MM.1S (cell line): ENCODE measurements at regions not wholly inside any gene's neighbourhood (a gene's known extent, or its start where the extent isn't known, plus 50 kb on each side); places are given as distances from the start of the nearest gene placed in this dataset.

Experiments
- DNase-seq: peaks from one replicate; pipeline ENCODE4 v3.0.0-alpha.2; 2015
- H2AFZ ChIP-seq: fragments of 300-600 bp; sonication (generic); 2 replicates; pipeline ENCODE4 v1.6.0; 2016; ENCODE audit warnings: antibody characterized with exemption, low read length
- H3F3A ChIP-seq: fragments of 300-600 bp; sonication (generic); 2 replicates; pipeline ENCODE4 v1.6.1; 2016; ENCODE audit warnings: mild to moderate bottlenecking, antibody characterized with exemption, low read length, moderate library complexity, mixed read lengths; ENCODE audit not compliant: insufficient read depth
- H3K27ac ChIP-seq: fragments of 300-600 bp; sonication (generic); 2 replicates; pipeline ENCODE4 v1.5.1; 2016; ENCODE audit warnings: mild to moderate bottlenecking, low read length
- H3K27me3 ChIP-seq: fragments of 300-600 bp; sonication (generic); replicated peaks from 2 replicates; pipeline ENCODE4 v1.6.0; 2016; ENCODE audit warnings: low read length; ENCODE audit not compliant: insufficient read depth
- H3K36me3 ChIP-seq: fragments of 300-600 bp; sonication (generic); replicated peaks from 2 replicates; pipeline ENCODE4 v1.6.1; 2016; ENCODE audit warnings: mild to moderate bottlenecking, low read length, mixed read lengths; ENCODE audit not compliant: insufficient read depth
- H3K4me1 ChIP-seq: fragments of 300-600 bp; sonication (generic); 2 replicates; pipeline ENCODE4 v1.6.1; 2016; ENCODE audit warnings: low read length, mixed read lengths
- H3K4me2 ChIP-seq: fragments of 300-600 bp; sonication (generic); 2 replicates; pipeline ENCODE4 v1.6.0; 2016; ENCODE audit warnings: low read depth, low read length
- H3K4me3 ChIP-seq: fragments of 300-600 bp; sonication (generic); 2 replicates; pipeline ENCODE4 v1.5.1; 2016; ENCODE audit warnings: low read length, mixed read lengths
- H3K79me2 ChIP-seq: fragments of 300-600 bp; sonication (generic); 2 replicates; pipeline ENCODE4 v1.6.1; 2016; ENCODE audit warnings: mixed run types, low read length, mixed read lengths
- H3K9ac ChIP-seq: fragments of 300-600 bp; sonication (generic); 2 replicates; pipeline ENCODE4 v1.6.1; 2016; ENCODE audit warnings: low read length, mixed read lengths
- H3K9me2 ChIP-seq: fragments of 300-600 bp; sonication (generic); replicated peaks from 2 replicates; pipeline ENCODE4 v1.6.1; 2016; ENCODE audit warnings: mild to moderate bottlenecking, low read length, mixed read lengths; ENCODE audit not compliant: insufficient read depth
- H3K9me3 ChIP-seq: fragments of 300-600 bp; sonication (generic); replicated peaks from 2 replicates; pipeline ENCODE4 v1.6.1; 2016; ENCODE audit warnings: mild to moderate bottlenecking, low read length, mixed read lengths; ENCODE audit not compliant: insufficient read depth
- H4K20me1 ChIP-seq: fragments of 300-600 bp; sonication (generic); 2 replicates; pipeline ENCODE4 v1.6.1; 2016; ENCODE audit warnings: mild to moderate bottlenecking, low read length, moderate library complexity, mixed read lengths; ENCODE audit not compliant: insufficient read depth
- EZH2 ChIP-seq: fragments of 300-600 bp; sonication (generic); optimal IDR thresholded peaks from 2 replicates; pipeline ENCODE3; 2017; ENCODE audit warnings: low read depth, mild to moderate bottlenecking, antibody characterized with exemption, low read length, mixed read lengths
- EZH2phosphoT487 ChIP-seq: fragments of 300-600 bp; sonication (generic); IDR thresholded peaks from 2 replicates; pipeline ENCODE4 v1.6.1; 2018; ENCODE audit warnings: antibody characterized with exemption, low read length
- TF ChIP-seq, protein P1 (sequence below): fragments of 300-600 bp; sonication (generic); IDR thresholded peaks from 2 replicates; pipeline ENCODE4 v1.5.1; 2016; ENCODE audit warnings: antibody characterized with exemption, low read length, mixed read lengths

DNA sequence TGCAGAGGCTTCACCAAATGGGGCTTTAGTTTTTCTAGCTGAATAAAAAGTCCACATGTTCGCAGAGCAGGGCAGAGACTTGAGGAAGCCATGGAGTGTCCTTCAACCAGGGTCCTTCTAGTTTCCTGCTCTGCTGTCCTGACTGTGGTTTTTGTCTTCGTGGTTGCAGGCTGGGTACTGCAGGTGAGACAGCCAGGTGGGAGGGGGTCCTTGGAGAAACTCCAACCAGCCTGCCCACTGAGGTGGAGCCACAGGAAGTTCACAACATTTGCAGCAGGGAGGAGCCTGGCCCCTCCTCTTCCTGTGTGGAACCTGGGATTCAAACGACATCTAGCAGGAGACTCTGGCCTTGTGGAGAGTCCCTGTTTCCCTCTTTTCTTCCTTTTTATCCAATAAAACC lies 68.8 kb upstream of the MYLIP start:
- Histone ChIP-seq H3K9me2 (no peaks in the 10 kb centered on the region), H3F3A (no peaks in the 10 kb centered on the region), H4K20me1 (no peaks in the 10 kb centered on the region), H3K27ac (no peak overlapping the region), H3K9me3 (no peaks in the 10 kb centered on the region), H3K4me2 (no peak overlapping the region), H3K9ac (no peak overlapping the region), H3K79me2 (no peaks in the 10 kb centered on the region), H3K27me3 (no peaks in the 10 kb centered on the region), H3K4me3 (no peak overlapping the region), H2AFZ (no peak overlapping the region), H3K4me1 (0 out of 2 replicates have a peak, but pooled peaks cover 4% of the 10 kb centered on the region), H3K36me3 (no peaks in the 10 kb centered on the region)
- TF ChIP-seq EZH2phosphoT487 (no peak), EZH2 (no peak)
- TF ChIP-seq, protein P1, sequence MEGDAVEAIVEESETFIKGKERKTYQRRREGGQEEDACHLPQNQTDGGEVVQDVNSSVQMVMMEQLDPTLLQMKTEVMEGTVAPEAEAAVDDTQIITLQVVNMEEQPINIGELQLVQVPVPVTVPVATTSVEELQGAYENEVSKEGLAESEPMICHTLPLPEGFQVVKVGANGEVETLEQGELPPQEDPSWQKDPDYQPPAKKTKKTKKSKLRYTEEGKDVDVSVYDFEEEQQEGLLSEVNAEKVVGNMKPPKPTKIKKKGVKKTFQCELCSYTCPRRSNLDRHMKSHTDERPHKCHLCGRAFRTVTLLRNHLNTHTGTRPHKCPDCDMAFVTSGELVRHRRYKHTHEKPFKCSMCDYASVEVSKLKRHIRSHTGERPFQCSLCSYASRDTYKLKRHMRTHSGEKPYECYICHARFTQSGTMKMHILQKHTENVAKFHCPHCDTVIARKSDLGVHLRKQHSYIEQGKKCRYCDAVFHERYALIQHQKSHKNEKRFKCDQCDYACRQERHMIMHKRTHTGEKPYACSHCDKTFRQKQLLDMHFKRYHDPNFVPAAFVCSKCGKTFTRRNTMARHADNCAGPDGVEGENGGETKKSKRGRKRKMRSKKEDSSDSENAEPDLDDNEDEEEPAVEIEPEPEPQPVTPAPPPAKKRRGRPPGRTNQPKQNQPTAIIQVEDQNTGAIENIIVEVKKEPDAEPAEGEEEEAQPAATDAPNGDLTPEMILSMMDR, result no peak
- no peak for DNase-seq

DNA sequence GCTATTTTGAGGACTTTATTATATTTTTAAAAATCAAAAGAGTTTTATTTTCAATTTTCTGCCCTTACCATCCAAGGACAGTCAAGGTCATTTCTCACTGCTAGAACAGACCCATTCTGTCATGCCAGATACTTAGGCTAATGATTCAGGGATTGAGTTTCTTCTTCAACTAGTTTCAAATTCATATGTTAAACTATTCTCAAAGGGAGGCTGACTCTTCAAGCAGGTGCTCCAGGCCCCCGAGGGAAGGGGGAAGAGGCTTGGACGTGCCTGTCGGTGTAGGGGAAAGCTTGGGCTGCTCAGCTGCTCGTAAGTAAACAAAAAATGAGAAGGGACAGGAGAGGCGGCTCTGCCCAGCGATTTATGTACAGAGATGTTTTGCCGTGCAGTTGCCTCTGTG lies 69.4 kb upstream of the MYLIP start:
- 0 out of 2 replicates have a peak, but pooled peaks cover 4% of the 10 kb centered on the region for H3K4me1 ChIP-seq
- H3K27me3 ChIP-seq, result no peaks in the 10 kb centered on the region
- no peaks in the 10 kb centered on the region for H3K79me2 ChIP-seq
- TF ChIP-seq EZH2phosphoT487 (no peak), EZH2 (no peak)
- TF ChIP-seq, protein P1, result no peak
- no peaks in the 10 kb centered on the region for H3F3A ChIP-seq
- no peak overlapping the region for H3K4me2 ChIP-seq
- H2AFZ ChIP-seq, result no peak overlapping the region
- H3K36me3 ChIP-seq, result no peaks in the 10 kb centered on the region
- no peak for DNase-seq
- H3K9me3 ChIP-seq, result no peaks in the 10 kb centered on the region
- no peak overlapping the region for H3K9ac ChIP-seq
- H3K27ac ChIP-seq, result no peak overlapping the region
- no peaks in the 10 kb centered on the region for H3K9me2 ChIP-seq
- no peaks in the 10 kb centered on the region for H4K20me1 ChIP-seq
- no peak overlapping the region for H3K4me3 ChIP-seq

DNA sequence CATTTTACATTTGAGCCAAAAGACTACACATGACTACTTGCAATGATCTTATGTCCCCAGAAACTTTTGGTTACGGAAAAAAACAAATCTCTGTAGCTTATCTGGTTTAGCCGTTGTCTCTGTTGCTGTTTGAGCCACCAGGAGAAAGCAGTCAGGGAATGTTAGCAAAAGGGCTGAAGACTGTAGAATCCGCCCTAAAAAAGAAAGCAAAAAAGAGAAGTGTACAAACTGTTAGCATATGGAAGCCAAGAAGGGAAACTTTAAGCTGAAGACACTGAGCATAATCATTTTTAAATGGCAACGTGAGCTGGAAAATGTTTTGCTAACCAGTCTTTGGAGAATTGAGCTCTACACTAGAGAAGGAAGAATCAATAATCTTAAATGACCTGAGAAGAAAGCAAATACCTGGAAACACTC lies 69.9 kb upstream of the MYLIP start:
- H3K27ac ChIP-seq, result no peak overlapping the region
- H4K20me1 ChIP-seq, result no peaks in the 10 kb centered on the region
- no peak overlapping the region for H3K4me3 ChIP-seq
- H3K27me3 ChIP-seq, result no peaks in the 10 kb centered on the region
- no peaks in the 10 kb centered on the region for H3K79me2 ChIP-seq
- no peak overlapping the region for H3K9ac ChIP-seq
- H3K36me3 ChIP-seq, result no peaks in the 10 kb centered on the region
- DNase-seq, result no peak
- no peak overlapping the region for H3K4me2 ChIP-seq
- H3F3A ChIP-seq, result no peaks in the 10 kb centered on the region
- H3K9me2 ChIP-seq, result no peaks in the 10 kb centered on the region
- H3K9me3 ChIP-seq, result no peaks in the 10 kb centered on the region
- no peak for TF ChIP-seq EZH2phosphoT487
- TF ChIP-seq EZH2, result no peak
- TF ChIP-seq, protein P1, result no peak
- no peak overlapping the region for H2AFZ ChIP-seq
- 0 out of 2 replicates have a peak, but pooled peaks cover 4% of the 10 kb centered on the region for H3K4me1 ChIP-seq
